ENCODE measurements at regions not wholly inside any gene's neighbourhood (a gene's known extent, or its start where the extent isn't known, plus 50 kb on each side); places are given as distances from the start of the nearest gene placed in this dataset.

GRCh38 chr15:77557564-77557963 is 75.1 kb downstream of the LINGO1 start:
- no peak for DNase-seq

GRCh38 chr15:77557144-77557543 is 75.6 kb downstream of the LINGO1 start:
- DNase-seq: no peak

- DNase-seq: no peak
Observed at GRCh38 chr15:77556622-77557021, 76.1 kb downstream of the LINGO1 start.

GRCh38 chr15:77555232-77555631 is 77.5 kb downstream of the LINGO1 start:
- no peak for DNase-seq

- no peak for DNase-seq
Observed at GRCh38 chr15:77554306-77555080, 78.2 kb downstream of the LINGO1 start.

- DNase-seq: no peak
Observed at GRCh38 chr15:77553695-77554094, 79.0 kb downstream of the LINGO1 start.

- no peak for DNase-seq
Observed at GRCh38 chr15:77553257-77553656, 79.5 kb downstream of the LINGO1 start.

GRCh38 chr15:77552066-77552465 is 80.6 kb downstream of the LINGO1 start:
- no peak for DNase-seq

- DNase-seq: no peak
Observed at GRCh38 chr15:77550301-77551251, 82.1 kb downstream of the LINGO1 start.

- DNase-seq: no peak
Observed at GRCh38 chr15:77549576-77550288, 83.0 kb downstream of the LINGO1 start.

GRCh38 chr15:77548589-77549557 is 83.8 kb downstream of the LINGO1 start:
- no peak for DNase-seq

GRCh38 chr15:77547801-77548588 is 84.7 kb downstream of the LINGO1 start:
- DNase-seq: no peak

GRCh38 chr15:77546870-77547269 is 85.8 kb downstream of the LINGO1 start:
- no peak for DNase-seq

- DNase-seq: no peak
Observed at GRCh38 chr15:77546050-77546501, 86.6 kb downstream of the LINGO1 start.

- no peak for DNase-seq
Observed at GRCh38 chr15:77545058-77545457, 87.7 kb downstream of the LINGO1 start.

- no peak for DNase-seq
Observed at GRCh38 chr15:77544162-77544561, 88.5 kb downstream of the LINGO1 start.

- DNase-seq: peak; percentile 84 to 88
Observed at GRCh38 chr15:77543159-77543882, 89.4 kb downstream of the LINGO1 start.

- no peak for DNase-seq
Observed at GRCh38 chr15:77542491-77543001, 90.2 kb downstream of the LINGO1 start.
